ENCODE measurements at regions not wholly inside any gene's neighbourhood (a gene's known extent, or its start where the extent isn't known, plus 50 kb on each side); places are given as distances from the start of the nearest gene placed in this dataset.

DNA sequence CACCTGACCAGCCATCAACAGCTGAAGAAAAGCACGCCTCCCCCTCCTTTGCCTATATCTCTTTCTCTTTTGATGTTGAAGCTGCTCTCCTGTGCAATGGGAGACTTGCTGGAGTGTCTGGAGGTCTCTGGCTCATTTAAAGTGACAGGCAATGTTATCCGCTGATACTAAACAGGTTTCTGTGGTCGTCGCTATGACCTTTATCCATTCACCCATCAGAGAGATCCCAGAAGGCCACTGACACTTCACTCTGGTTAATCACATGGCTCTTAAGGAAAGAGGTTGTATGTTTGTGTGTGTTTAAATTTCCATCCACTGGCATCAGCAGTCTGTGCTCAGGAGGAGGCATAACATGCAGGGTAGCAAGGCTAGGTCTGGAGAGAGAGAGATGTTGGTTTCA lies 277.3 kb downstream of the MTX2 start:
- DNase-seq = no peak

DNA sequence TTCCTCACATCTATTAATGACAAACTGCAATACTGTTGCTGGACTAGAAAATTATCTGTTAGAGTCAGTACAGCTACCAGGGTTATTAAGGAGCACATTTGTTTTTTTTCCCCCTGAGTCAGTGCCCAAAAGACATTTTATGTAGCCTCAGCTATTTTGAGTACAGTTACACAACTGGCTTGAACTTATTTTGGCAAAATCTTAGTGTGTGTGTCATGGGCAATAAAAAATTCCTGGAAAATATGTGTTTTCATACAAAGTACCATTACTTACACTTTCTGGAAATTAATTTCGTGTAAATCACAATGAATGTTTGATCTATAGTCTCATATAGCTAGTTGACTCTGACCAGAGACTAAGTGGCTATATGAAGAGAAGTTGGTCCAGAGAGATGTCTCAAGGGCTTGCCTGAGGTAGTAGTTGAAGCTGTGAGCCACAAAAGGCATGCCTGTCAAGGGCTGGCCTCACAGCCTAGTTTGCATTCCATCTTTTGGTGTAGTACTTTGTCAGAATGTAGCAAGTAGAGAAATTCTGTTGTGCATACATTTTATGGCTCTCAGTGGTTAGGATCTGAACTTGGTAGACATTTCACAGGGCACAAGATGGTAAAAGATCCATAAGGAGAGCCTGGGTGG lies 283.4 kb downstream of the MTX2 start:
- no peak for DNase-seq

DNA sequence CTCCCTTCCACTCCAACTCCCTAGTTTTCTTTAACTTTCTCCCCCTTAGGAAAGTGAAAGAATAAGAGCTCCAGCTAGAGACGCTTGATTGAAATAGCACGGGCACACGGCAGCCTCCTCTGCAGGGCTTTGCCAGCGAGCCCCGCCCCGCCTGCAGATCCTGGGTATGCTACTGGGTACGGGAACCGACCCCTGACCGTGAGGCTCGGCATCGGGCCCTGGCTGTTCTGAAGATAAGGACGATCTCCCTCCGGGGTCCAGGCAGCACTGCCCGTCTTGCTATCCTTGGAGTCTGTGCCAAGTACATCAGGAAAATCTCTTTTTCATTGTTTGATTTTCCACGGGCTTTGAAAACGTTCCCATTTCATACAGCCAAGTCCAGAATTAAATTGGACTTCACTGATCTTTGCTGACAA lies 284.5 kb downstream of the MTX2 start:
- DNase-seq = peak; percentile 45

DNA sequence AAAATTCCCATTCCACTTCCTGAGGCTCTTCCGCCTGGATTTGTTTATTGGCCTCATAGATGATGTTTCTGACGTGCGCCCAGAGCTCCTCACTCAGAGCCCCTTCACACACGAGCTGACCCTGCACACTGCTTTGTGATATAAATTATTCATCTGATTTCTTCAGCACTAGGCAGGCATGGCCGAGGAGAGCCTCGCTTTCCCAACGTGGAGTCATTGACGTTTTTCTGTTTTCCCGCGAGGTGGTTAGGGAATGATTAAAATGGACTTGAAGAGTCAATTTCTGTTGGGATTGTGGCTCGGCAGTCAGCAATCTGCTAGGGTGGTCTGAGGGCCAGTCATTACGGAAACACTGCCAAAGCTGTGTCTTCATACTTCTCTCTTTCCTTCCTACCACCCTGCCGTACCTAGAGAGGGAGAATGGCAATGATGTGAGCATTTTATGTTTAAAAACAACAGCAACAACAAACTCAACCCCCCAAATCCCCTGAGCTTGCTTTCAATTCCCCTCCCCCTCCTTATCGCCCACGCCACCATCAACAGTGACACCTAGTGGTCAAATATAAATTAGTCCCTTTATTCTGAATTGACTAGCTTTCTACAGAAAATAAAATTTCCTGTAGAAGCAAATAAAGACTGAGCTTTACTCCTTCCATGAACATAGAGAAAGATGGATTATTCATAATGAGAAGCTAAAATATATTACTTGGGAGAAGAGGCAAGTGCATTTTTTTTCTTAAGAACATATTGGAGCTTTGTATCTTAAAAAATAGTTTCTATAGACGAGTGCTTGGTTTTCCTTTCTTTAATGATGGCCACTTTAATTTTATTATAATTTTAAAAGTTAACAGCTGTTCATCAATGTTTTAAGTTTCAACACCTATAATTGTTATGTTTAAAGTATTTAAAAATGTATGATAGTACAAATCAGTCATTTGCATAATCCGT lies 285.1 kb downstream of the MTX2 start:
- DNase-seq = peak; percentile 14

DNA sequence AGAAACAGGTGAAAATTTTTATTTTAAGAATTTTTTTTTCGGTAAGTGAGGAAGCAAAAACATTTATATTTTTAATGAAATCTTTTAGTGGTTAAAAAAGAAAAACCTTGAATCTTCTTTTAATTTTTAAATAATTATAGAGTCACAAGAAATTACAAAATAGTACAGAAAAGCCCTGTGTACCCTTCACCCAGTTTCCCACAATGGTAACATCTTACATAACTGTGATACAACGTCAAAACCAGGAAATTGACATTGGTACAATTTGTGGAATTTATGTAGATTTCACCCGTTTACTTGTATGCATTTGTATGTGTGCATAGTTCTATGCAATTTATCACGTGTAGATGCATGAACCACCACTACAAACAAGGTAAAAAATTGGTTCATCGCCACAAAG lies 285.9 kb downstream of the MTX2 start:
- DNase-seq = no peak

DNA sequence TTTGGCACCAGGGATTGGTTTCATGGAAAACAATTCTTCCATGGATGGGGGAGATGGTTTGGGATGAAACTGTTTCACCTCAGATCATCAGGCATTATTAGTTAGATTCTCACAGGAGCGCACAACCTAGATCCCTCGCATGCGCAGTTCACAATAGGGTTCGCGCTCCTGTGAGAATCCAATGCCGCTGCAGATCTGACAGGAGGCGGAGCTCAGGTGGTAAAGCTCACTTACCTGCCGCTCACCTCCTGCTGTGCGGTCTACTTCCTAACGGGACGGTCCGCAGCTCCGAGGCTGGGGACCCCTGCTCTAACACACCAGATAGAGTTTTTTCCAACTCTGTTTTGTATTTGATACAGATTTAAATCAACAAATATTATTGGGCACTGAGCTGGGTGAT lies 286.5 kb downstream of the MTX2 start:
- DNase-seq = no peak

DNA sequence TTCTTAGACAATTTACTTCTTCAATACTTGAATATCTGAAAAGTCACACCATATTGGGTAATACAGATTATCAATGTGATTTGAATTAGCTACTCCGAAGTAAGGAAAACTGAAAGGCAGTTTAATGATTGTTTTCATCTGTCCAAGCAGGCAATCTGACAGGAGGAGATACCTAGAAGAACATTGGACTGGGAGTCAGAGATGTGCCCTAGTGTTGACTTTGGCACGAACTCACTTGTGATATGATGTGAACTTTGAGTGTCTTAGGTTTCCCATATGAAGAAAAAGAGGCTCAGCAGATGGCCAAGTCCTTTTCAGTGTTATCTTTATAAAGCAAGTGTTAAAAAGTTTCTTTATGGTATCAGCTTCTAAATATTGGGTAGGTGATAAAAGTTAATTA lies 287.1 kb downstream of the MTX2 start:
- no peak for DNase-seq

DNA sequence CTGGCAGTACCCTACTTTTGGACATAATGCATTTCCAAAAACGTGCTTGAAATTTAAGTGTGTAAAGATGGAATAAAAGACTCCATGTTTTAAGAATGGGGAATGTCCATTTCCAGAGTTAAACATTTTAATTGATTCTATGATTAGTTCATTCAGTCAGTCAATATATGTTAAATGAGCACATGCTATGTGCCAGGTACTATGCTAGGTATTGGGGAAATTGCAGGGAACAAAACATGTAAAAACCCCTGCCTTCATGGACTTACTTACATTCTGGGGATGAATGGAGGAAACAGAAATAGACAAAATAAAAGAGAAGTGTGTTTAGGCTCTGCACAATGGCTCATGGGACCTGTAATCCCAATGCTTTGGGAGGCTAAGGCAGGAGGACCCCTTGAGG lies 288.6 kb downstream of the MTX2 start:
- DNase-seq = no peak

DNA sequence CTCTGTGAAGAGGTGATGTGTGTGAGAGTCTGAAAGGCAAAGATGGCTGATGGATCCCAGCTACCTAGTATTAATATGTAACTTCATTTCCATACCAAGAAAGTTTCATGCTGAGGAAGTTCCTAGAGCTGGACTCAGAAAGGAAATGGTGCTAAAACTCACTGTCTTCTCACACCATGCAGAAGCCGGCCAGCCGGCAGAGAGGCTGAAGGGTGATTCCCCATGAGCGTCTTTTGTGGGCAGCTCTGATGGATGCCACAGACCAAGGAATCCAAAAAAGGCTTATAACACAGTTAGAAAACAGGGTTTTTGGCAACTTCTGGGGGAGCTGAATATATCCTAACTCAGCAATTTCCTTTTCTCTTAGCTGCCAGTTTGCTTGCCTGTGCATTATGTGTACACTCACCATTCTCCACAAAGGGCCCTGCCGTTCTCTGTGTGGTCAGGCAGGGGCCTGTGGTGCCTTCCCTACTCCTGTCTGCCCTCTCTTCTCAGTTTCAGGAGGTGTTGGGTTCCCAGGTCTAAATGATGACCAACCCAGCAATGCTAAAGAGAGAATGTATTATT lies 289.4 kb downstream of the MTX2 start:
- no peak for DNase-seq

DNA sequence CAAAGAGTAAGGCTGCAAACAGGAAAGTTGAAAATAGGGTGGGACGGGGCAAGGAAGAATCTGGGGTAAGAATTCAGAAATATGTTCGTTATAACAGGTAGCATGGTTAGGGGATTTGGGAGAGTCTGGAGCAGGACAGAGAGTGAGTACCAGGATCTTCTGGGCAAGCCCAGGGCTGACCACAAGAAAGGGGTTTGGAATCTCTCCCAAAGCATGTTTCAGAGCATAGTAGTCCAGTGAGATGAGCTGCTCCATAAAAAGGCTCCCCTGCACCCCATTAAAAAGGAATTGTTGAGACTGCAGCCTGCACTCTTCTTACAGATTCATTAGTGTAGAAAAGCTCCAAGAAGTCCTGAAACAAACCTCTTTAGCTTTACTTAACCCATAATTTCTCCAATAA lies 291.1 kb downstream of the MTX2 start:
- DNase-seq = no peak

DNA sequence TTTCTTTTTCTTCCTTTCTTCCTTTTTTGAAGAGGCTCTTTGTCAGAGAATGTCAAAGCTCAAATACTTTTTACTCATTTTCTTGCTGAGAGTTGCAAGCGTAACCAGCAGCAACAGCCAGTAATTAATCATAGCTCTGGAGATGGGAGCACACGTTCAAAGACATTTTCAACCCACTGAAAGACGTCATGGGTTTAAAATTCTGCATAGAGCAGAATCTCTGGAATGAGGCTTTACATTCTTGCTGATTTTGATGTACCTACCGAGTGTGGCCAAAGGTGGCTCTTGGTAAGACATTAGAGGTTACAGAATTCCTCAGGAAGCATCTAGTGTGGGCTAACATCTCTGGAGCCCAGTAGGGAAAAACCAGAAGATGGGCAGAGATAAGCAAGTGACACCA lies 292.5 kb downstream of the MTX2 start:
- no peak for DNase-seq

DNA sequence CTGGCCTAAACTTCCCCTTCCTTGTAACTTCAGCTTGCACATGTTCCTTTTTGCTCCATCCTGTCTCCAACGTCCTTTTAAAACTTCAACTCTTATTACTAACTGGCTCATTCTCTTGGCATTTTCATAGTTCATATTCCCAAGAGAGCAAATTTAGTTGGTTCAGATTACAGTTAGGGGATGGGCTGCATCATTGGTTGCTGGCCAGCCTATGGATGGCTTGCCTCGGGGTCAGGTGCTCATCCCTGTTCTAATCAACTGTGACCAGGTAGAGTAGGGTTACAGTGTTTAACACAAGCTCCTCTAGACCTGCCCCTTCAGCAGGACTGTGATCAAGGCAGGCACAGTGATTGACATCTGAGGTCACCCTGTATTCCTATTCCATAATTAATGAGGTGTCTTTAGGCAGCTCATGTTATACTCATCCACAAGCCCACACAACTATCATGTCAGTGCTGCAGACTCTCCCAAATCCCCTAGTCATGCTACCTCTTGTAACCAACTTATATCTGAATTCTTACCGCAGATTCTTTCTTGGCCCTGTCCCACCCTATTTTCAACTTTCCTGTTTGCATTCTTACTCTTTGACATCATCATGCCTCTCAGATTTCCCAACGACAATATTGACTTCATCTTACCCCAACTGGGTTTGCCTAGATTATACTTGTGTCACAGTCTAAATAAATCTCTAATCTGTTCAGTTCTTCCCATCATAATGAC lies 293.3 kb downstream of the MTX2 start:
- DNase-seq = no peak

DNA sequence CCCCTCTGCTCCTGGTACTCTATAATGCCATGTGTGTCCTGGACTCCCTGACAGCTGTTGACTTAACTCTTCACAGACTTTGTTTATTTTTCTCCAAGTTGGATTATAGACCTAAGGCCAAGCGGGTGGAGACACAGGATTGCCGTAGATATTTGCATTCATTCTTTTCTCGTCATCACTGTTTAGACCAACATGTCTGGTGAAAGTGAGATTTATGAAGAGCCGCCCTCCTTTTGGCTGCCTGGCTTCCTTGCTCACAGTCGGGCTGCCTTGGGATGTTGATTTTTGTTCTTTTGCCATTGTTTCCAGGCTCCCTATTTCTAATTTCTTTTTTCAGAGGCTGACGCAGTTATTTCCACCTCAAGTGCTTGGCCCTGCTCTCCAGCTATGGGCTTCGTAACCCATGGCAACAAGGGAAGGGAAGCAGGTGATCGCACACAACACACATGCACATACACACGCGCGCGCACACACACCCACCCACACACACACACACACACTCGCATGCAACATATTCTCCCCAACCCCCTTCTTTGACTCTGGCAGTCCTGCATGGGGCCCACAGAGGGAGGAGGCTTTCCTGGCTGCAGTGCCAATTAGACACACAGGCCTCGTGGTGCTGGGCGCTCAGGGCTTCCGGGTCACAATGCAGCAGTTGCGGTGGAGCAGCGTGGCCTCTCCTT lies 296.5 kb downstream of the MTX2 start:
- DNase-seq = no peak

DNA sequence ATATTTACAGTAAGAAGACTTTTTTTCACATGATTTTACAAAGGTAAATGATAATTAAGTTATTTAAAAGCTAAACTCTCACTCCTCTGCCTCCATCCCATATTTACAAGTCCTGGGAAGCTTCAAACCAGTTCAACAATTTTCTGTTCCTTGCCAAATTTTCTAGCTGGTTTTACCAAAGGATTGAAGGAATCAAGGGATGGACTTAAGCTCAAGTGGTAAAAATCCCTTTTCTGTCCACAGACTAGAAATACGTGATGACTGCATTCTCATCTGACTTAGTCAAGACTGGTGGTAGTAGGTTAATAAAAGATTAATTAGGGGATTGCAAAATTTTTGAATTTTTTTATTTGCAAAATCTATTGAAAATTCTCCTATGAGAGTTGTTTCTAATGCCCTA lies 297.3 kb downstream of the MTX2 start:
- DNase-seq = no peak

DNA sequence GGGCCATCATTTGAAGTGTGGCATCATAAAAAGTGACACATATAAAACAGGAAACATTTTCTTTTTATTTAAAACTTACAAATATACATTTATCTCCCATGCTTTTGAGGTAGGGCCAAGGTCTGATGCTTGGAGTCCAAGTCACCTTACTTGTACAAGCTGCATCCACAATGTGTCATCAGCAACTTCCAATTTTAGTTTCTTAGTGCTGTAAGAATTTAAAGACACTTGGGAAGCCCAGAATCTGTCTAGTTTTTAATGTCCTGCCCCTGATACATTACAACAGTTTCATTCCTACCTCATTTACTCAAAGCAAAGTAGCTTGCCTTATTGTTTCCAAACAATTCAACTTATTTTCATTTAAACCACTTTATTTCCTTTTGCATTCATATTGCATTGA lies 297.7 kb downstream of the MTX2 start:
- DNase-seq = no peak

DNA sequence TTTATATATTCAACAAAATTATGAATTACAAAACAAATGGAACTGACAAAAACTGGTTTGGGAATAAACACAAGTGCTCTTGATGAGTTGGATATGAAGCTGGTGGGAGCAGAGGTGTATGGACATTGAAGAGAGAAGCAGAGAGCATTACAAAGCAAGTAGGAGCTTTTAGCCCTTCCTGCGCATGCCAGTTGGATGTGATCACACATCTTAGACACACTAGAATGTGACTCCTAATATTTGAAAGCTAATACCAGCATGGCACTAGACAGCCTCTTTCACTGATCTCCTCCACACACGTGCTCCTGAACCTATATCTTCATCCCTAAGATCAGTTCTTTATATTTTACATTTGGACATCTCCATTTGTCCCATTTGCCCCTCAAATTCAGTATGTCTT lies 298.1 kb downstream of the MTX2 start:
- DNase-seq = no peak

DNA sequence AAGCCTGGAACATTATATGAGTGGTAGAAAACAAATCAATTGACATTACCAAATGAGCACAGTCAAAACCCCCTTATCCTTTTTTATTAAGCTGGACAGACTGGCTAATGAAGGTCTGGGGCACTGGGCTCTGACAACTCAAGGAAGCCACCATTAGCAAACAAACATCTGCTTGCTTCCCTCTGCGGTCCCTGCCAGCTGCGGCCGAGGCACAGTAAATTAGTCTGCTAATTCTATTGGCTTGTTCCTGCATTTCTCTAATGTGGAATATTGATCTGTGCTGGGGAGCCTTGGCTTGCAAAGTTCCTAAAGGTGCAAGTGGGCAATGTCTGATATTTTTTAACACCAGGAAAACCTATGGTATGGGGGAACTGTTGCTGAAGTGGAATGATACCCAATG lies 300.3 kb downstream of the MTX2 start:
- no peak for DNase-seq

DNA sequence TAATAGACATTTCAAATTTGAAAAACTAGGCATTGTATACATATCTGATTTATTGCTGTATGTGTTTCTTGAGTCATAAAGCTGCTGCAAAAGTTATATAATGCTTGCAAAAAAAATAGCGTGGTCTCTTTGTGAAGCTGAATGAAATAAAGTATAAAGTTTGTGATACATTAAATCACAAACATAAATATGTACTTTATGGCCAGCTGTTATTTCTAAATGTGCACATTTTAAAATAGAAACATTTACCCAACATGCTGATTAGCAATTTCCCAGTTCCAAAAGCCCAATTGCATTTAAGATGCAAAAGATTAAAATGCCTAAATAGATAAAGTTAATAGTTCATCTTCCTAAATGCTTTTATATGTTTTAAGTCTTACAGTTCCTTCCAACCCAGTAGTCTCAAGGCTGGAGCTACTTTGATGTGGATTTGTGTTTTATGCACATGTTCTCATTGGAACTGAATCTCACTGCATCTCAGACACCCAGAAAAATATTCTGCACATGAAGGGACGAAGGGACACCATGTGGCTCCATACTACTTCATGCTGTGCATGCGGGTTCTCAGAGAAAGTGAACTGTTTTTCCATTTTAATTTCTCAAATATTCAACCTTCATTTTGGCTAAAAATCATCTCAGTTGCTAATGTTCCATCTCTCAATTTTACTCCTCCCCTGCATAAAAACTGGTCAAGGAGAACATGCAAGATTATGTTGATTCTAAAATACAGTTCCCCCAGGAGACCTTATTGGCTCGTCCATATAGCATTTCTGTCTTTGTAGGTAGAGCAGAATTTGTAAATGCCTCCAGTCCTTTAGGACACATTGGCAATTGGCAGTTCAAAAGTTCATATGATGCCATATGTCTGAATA lies 304.6 kb downstream of the MTX2 start:
- DNase-seq = no peak

DNA sequence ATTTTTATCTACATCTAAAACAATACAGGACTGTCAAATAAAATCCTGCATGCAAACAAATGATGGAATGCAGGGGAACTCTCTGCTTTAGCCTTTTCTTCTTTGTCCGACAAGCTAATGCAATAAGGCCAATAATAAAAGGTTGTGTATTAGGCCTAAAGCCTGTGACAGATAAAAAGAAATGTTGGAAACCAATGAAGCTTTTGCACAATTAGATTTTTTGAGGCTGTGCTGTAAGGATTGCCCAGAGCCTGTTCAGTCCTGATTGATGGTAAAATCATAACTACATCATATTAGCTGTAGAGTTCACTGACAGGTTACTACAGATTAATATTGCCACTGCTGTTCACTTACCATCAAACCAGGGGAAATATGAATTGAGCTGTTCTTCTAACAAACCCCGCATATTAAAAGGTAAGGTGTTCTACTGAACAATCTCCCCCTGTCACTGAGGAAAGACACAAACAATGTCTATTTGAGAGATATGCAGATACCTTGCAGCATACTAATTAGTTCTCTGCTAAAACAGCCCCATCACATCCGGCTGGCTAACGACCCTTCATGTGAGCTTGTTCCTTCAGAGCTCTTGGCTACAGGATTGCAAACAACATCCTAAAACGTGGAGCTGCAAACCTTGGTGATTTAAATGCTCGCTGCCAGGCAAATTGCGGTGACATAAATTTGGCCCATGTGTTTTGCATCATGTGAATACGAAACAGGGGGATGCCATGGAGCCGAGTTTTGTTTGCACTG lies 305.4 kb downstream of the MTX2 start:
- DNase-seq = no peak

DNA sequence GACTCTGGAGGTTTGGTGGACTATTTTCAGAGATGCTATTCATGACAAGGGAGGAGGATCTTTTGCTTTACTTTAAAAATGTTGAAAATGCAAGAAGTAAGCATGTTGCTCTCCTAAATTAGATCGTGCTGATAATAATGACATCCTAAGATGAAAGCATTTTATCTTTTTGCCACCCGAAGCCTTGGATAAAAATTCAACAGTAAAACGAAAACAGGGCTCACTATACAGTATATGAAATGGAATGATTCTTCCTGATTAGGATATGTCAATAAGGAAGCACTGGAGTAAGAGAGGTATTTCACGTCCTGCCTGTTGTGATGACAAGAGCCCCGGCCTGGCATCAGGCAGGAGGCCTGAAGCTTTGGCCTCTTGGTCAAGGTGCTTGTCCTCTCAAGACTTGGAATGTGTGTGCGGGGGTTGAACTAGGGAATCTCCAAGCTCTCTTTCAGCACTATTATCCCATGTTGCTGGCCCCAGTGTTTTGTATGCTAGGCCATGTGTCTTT lies 306.0 kb downstream of the MTX2 start:
- DNase-seq = no peak

DNA sequence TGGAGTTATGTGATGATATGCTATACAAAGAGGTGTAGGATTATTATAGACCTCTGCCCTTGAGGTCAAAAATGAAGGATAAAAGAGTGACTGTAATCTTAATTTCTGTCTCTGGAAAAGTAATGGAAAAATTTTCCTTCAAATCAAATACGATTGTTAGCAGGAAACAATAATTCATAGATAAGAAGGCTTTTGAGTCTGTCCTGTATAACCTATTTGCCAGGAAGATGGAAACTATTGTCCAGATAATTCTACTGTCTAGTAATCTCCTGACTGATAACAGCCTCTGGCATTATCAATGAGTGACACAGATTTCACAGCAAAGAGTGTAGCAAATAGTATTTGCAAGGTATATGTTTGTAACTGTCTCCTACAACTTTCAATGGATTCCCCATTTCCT lies 307.8 kb downstream of the MTX2 start:
- DNase-seq = no peak
